Glutamatergic neuron (in vitro differentiated cells): ENCODE measurements at regions not wholly inside any gene's neighbourhood (a gene's known extent, or its start where the extent isn't known, plus 50 kb on each side); places are given as distances from the start of the nearest gene placed in this dataset.

ENCODE experiments used
- DNase-seq: peaks from one replicate; pipeline ENCODE4 v3.0.0; 2022
- H3K27ac Mint-ChIP-seq: one replicate; pipeline ENCODE4 v1.8.0; 2020; ENCODE audit warnings: mild to moderate bottlenecking, mixed read lengths, inconsistent platforms; ENCODE audit not compliant: unreplicated experiment
- H3K27me3 Mint-ChIP-seq: one replicate; pipeline ENCODE4 v1.8.0; 2020; ENCODE audit warnings: mild to moderate bottlenecking, moderate library complexity, mixed read lengths, inconsistent platforms; ENCODE audit not compliant: unreplicated experiment
- H3K36me3 Mint-ChIP-seq: one replicate; pipeline ENCODE4 v1.8.0; 2020; ENCODE audit warnings: mild to moderate bottlenecking, mixed read lengths, inconsistent platforms; ENCODE audit not compliant: unreplicated experiment
- H3K4me1 Mint-ChIP-seq: one replicate; pipeline ENCODE4 v1.8.0; 2020; ENCODE audit warnings: mild to moderate bottlenecking, low read depth, mixed read lengths, inconsistent platforms; ENCODE audit not compliant: unreplicated experiment
- H3K4me3 Mint-ChIP-seq: one replicate; pipeline ENCODE4 v1.8.0; 2020; ENCODE audit warnings: mild to moderate bottlenecking, mixed read lengths, inconsistent platforms; ENCODE audit not compliant: unreplicated experiment
- H3K9me3 Mint-ChIP-seq: one replicate; pipeline ENCODE4 v1.8.0; 2020; ENCODE audit warnings: mild to moderate bottlenecking, moderate library complexity, mixed read lengths, inconsistent platforms; ENCODE audit not compliant: unreplicated experiment
- CTCF ChIP-seq: fragments of 200-600 bp; sonication (generic); IDR thresholded peaks from one replicate; pipeline ENCODE4 v1.5.0; 2021; ENCODE audit not compliant: partially characterized antibody, unreplicated experiment

- Mint-ChIP-seq H3K27ac (no peak overlapping the region), H3K9me3 (peaks cover 2% of the 10 kb centered on the region), H3K27me3 (peaks cover 6% of the 10 kb centered on the region), H3K4me3 (no peak overlapping the region), H3K36me3 (no peaks in the 10 kb centered on the region), H3K4me1 (peaks cover 16% of the 10 kb centered on the region)
- DNase-seq, result no peak
- TF ChIP-seq CTCF, result no peak
Observed at GRCh38 chrX:9280831-9281230, 184.0 kb upstream of the TBL1X start.

GRCh38 chrX:9282325-9282724, 182.5 kb upstream of the TBL1X start:
- Mint-ChIP-seq H3K9me3 (peaks cover 2% of the 10 kb centered on the region), H3K36me3 (no peaks in the 10 kb centered on the region), H3K27me3 (peaks cover 6% of the 10 kb centered on the region), H3K27ac (no peak overlapping the region), H3K4me1 (peaks cover 12% of the 10 kb centered on the region), H3K4me3 (no peak overlapping the region)
- no peak for DNase-seq
- TF ChIP-seq CTCF, result no peak

- no peaks in the 10 kb centered on the region for H3K9me3 Mint-ChIP-seq
- no peak overlapping the region for H3K4me3 Mint-ChIP-seq
- H3K27ac Mint-ChIP-seq, result no peak overlapping the region
- no peak for DNase-seq
- H3K4me1 Mint-ChIP-seq, result peaks cover 1% of the 10 kb centered on the region
- H3K36me3 Mint-ChIP-seq, result no peaks in the 10 kb centered on the region
- peaks cover 5% of the 10 kb centered on the region for H3K27me3 Mint-ChIP-seq
- no peak for TF ChIP-seq CTCF
Observed at GRCh38 chrX:9285342-9285771, 179.5 kb upstream of the TBL1X start.

- no peaks in the 10 kb centered on the region for H3K9me3 Mint-ChIP-seq
- peaks cover 5% of the 10 kb centered on the region for H3K27me3 Mint-ChIP-seq
- DNase-seq, result no peak
- no peaks in the 10 kb centered on the region for H3K36me3 Mint-ChIP-seq
- peaks cover 1% of the 10 kb centered on the region for H3K4me1 Mint-ChIP-seq
- TF ChIP-seq CTCF, result no peak
- no peak overlapping the region for H3K27ac Mint-ChIP-seq
- no peak overlapping the region for H3K4me3 Mint-ChIP-seq
Observed at GRCh38 chrX:9286234-9286633, 178.6 kb upstream of the TBL1X start.

GRCh38 chrX:9291629-9292028, 173.2 kb upstream of the TBL1X start:
- no peak overlapping the region for H3K4me3 Mint-ChIP-seq
- H3K9me3 Mint-ChIP-seq, result no peaks in the 10 kb centered on the region

More at GRCh38 chrX:9291629-9292028, 173.2 kb upstream of the TBL1X start:
- H3K4me1 Mint-ChIP-seq, result peaks cover 2% of the 10 kb centered on the region
- no peaks in the 10 kb centered on the region for H3K27me3 Mint-ChIP-seq
- no peak overlapping the region for H3K27ac Mint-ChIP-seq
- H3K36me3 Mint-ChIP-seq, result no peaks in the 10 kb centered on the region
- no peak for DNase-seq
- TF ChIP-seq CTCF, result no peak
